ENCODE measurements at regions not wholly inside any gene's neighbourhood (a gene's known extent, or its start where the extent isn't known, plus 50 kb on each side); places are given as distances from the start of the nearest gene placed in this dataset.

DNA sequence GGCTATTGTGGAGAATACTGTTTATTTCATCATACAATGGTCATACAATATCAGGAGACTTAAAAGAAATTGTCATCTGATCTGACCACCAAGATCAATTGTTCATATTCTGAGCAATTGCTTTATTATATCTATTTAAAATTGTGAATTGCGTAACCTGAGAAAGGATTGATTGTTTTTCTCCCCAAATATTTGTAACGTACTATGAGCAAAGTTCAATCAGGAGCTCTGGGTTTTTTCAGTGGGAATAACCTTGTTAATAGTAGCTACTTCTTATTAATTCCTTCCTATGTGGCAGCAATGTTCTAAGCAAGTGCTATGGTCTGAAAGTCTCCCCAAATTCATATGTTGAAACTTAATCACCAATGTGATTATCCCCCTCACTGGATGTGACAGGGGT is 323.1 kb downstream of the ZPLD1 start:
- DNase-seq: no peak

DNA sequence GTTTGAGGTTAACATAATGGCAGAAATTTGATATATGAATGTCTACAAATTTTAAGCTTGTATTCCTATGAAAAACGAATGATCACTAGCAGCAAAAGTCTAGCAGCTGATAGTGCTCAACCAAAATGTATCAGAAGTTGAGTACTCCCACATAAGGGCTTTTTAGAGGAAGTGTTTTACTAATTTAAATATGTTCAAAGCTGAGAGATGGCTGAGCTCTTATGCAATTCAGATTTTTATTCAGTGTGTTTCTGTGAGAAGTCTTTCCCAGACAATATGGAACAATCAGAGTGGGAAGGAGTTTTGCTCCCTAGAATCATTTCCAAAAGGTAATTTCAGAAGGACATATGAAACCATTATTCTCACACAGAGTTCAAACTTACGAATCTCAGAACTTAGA is 327.0 kb downstream of the ZPLD1 start:
- no peak for DNase-seq

DNA sequence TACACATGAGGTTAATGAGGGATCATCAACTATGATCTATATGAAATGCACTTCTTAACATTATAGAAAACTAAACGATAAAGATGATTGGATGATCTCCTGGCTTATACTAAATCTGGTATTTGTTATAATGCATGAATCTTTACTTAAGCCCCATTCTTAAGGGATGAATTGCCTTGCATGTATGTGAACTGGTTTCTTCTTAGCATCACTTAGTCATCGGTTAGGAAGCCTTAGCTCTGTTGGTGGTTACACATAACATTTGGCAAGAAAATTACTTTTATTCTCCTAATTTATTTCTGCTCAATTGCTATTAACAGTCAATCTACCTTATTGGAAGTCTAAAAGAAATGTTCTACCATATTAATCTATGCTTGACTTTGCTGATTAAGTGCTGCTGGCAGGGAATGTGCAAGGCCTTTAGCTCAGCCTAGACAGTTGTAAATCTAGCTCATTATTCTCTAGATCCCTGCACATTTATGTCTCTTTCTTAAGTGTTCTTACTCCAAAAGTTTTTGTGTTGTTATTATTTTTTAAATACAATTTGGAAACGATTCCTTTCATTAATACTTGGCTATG is 356.0 kb downstream of the ZPLD1 start:
- DNase-seq: no peak

DNA sequence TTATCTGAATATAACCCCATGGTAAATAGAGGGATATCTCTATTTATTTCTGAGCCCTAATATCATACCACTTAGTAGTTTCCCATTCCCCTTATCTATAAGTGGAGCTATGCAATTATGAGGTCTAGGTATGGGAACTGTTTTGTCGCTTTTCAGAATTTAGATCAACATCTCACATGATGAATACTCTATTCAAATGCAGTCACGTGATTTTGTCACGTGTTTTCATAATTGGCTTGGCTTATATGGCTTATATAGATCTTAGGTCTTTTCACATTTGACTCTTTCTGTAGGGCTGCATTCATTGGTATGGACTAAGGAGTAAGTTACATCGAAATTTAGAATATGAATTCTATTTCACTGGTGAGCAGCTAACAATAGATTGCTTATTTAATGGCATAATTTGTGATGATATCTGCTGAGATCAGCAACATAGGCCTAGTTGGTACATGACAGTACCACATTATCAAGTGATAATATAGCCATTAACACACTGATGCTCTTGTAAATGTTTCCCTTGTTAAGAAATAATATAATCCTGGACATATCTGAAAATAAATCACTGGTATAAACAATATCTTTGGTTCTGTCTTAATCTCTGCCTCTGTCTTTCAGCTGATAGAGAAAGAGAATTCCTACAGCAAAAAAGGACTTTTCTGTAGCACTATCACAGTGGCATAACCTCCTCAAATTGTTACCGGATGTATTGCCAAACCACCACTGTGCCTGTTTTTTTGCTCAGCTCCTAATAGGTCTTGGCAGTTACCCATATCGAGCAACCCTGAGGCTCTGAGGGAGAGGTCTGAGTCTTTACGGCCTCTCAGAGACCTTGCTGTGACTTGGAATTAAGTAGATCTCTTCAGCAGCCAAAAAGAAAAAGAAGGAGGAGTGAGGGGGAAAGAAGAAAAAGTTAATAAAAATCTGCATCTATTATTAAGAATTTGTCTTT is 357.1 kb downstream of the ZPLD1 start:
- DNase-seq: no peak

DNA sequence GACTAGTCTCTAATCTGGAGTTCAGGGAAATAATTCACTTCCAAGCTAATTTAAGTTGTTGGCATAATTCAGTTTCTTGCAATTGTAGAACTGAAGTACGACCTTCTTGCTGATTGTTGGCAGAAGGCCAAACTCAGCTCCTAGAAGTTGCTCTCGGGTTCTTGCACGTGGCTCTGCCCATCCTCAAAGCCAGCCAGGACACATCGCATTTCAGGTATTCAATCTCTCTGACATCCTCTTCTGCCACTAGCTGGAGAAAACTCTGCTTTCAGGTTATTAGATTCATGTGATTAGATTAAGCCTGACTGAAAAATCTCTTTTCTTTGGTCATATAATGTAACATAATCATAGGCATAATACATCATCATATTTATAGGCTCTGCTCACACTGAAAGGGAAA is 362.0 kb downstream of the ZPLD1 start:
- no peak for DNase-seq

DNA sequence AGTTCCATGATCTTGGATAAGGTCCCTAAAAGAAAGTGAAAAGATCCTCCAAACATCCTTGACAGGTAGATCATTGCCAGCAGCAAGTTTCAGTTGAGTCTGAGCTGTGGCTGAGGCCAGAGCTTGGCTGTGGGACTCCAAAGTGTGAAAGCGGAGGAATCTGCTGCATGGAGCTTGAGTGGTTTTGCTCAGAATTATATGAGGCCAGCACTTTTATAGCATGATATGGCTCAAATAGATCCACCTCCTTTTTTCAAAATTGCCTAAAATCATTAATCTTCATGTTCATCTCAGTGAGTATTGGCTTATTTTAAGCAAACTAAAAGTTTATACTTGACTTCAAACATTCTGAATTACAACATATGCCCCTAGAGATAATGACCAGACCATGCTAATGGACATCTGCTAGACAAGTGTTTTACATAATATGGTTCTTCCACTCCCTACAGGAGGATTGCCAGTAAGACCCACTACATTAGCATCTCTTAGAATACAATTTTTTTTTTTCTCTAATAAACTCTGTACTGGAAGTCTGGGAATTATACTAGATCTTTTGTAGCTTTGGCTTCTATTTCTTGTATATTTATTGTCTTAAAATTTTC is 368.1 kb downstream of the ZPLD1 start:
- DNase-seq: no peak

DNA sequence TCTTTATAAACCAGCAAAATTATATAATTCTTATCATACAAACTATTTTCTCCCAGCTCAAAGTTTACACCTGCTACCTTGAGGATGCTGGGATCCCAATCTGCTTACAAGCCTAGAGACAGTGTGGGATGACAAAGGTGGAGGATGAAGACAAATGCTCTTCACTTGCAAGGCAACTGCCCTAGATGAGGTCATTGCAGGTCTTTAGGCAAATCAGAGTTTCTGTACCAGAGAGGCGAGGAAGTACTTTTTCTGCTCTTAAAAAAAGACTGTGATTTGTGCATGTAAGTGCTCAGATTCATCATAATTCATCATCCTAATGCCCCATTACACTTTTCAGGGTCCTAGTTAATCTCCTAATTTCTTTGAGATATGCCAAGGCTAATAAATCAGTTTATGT is 376.1 kb downstream of the ZPLD1 start:
- no peak for DNase-seq

DNA sequence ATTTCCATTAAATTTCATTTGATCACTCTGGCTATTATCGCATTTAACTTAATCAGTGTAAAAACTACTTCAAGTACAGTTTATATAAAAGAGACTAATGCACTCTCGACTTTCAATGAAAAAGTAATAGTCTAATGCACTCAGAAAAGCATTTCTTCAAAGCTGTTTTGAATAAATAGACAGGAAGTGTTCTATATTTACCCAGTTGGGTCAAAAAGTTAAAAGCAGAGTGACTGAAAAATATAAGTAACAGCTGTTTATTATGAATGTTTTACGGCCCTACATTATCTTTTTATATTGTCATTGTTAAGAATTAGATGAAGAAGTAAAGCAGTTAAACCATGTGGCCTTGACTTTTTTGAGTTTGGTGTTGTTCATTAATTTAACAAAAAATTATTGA is 391.8 kb downstream of the ZPLD1 start:
- no peak for DNase-seq

DNA sequence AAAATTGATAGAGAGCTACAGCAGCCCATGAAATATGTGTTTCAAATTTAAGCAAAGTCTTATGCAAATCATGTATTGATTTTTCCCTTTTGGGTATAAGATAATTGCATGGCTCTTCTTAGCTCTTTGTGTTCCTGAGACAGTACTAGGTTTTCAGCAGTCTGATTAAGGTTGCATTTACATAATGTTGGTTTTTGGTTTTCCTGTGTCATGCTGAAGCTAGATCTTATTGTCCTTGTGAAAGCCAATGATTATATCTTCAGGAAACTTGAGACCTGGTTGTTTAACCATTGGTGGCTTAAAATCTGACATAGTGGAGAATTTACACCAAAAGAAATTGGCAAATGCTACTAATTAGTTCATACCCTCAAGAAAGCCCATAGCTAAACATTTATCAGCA is 392.6 kb downstream of the ZPLD1 start:
- DNase-seq: no peak

DNA sequence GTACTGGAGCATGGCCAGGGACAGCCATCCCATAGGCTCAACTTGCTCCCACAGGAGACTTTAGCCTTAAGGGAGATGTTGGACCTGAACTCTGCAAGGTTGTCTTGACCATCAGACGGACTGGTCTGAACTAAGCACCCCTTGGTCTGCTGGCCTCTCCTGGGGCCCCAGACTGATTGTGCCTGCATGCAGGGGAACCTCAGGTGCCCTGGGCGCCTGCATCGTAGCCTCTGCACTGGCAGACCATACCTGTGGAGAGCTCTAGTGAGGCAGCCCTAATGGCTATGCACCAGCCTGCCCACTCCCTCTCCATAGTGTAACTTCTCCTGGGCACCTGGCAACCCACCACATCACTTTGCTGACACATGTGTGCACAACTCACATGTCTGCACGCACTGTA is 395.6 kb downstream of the ZPLD1 start:
- no peak for DNase-seq

DNA sequence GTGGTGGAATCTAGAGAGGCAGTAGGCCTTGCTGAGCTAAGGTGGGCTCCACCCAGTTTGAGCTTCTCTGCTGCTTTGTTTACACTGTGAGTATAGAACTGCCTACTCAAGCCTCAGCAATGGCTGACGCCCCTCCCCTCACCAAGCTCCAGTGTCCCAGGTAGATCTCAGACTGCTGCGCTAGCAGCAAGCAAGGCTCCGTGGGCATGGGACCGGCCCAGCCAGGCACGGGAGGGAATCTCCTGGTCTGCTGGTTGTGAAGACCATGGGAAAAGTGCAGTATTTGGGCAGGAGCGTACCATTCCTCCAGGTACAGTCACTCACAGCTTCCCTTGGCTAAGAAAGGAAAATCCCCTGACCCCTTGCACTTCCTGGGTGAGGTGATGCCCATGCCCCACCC is 407.1 kb downstream of the ZPLD1 start:
- DNase-seq: no peak

DNA sequence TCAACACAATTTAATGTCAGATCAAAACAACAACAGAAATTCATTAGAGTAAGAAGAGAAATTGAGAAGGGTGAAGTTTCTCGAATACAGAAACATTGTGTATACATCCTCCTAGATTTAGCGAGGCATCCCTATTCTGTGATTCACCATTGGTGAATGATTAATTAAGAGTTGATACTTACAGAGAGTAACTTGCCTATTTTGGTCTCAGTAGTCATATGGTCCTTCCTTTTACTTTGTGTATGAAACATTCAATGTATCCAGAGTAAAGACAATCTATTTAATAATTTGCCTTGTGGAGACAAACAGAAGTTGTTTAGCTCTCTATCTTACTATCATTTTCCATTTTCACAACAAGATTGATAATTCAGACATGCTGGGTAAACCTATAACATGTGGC is 432.0 kb downstream of the ZPLD1 start:
- DNase-seq: no peak

DNA sequence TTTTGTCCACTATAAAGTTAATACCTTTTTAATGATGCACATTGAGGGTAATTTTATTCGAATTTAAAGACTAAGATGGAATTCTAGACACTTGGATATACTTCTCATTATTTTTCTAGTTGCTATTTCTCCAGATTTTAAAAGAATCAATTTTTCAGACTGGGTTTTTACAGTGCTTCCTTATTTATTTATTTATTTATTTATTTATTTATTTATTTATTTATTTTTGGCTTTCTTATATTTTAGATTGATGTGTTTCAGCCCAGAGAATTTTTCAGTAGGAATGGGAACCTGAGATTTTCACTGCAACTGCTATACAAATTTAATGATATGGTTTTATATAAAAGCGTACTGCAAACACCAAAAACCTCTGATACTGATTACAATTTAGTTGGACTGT is 448.7 kb downstream of the ZPLD1 start:
- DNase-seq: no peak

DNA sequence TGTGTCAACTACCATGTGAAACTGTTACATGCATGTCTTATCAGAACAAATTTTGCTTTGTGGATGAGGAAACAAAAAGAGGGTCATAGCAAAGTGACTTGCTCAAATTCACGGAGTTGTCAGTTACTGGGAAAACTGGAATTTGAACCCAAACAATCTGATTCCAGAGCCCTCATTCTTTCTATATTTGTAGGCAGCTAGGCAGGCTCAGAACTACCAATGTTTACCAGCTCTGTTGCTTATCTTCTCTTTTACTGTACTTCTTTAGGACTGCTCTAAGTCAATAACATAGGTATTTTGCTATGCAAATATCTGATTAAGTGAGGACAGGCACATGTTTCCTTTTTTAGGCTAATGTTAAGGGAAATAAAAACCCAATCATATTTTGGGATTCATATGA is 450.5 kb downstream of the ZPLD1 start:
- DNase-seq: no peak

DNA sequence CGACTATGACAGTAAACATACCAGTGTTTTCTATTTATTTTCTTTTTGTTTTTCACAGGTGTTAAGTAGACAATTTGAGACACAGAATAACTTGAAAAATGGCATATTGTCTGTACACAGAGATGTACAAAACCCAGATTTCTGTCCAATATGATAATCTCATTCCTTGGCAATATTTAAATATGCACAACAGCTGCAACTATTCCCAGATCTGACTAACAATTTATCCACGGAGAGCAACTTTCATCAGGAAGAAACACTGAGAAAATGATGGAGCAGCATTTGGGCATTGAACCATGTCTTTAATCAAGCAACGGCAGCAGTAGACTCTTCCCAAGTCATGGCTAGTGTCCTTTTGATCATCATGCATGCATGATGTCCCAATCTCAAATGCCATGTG is 452.6 kb downstream of the ZPLD1 start:
- no peak for DNase-seq

DNA sequence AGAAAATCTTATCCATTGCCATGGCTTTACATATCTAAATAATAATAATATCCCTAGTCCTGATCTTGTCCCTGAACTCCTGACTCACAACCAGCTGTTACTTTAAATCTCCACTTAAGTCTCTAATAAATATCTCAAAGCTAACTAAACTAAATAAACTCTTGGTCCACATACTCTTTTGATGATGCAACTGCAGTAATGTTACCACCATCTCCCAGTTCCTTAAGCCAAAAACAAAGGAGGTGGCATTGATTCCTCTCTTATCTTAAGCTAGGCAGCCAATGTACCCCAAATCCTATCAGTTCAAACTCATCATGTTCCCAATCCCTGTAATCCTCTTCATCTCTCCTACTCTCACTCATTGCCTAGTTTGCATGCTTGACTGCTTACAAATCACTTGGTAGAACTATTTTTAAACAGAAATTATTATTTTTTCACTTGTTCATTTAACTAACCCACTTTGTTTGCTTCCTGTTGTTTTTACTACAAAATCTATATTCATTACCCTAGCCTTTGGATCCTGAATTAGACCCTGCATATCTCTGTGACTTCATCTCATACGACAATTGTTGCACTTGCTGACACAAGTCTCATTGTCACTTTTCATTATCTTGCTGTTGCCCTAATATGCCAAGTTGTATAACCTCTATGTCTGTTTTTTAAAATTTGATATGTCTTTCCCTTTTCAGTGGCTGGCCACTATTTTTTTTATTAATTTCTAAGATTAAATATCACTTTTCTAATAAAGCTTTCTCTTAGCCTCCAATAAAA is 462.2 kb downstream of the ZPLD1 start:
- DNase-seq: no peak

DNA sequence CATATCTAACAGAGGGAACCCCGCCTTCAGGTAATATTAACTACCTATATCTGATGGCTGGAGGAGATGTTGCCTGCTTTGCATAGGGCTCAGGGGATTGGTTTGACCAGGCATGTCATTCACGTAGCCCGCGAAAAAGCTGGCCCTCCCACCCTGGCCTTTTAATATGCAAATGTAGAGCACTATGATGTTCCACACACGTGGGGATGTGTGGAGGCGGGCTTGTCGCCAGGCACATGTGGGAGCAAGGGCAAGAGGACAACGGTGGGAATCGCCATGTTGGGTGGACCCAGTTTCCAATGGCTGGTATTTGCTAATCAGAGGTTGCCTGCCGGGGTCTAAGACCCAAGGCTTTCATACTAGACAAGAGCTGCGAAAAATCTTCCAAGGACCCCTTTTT is 469.8 kb downstream of the ZPLD1 start:
- no peak for DNase-seq

DNA sequence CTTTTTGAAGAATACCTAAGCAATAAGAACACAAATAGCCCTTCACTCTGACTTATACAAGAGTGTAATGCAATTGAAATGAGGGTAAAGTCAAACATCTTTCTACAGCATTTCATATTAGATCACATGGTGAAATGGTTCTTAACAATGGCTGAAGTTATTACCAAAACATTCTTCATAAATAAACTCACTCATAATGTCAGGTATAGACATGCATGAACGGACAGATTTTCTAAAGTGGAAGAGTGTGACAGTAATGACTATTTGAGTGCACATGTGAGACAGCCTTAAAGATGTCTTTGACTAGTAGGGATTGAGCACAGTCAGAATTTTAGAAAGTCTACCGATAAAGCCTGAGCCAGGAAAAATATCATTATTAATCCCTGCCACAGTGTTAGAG is 471.0 kb downstream of the ZPLD1 start:
- no peak for DNase-seq

DNA sequence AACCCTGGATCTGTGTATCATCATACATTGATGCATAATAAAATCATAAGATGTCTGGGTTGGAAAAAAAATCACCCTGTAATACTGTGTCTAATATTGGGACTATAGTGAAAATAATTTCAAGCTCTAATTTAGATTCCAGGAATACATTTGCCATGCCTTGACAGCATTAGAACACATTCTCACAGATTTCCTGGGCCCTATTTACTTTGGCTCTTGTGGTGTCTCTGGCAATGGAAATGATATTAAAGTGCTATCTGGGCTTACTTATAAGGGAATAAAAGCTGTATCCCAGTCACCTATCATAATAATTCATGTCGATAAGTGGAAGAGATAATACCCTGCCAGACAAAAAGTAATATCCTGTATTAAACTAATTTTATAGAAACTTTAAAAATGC is 472.0 kb downstream of the ZPLD1 start:
- DNase-seq: no peak

DNA sequence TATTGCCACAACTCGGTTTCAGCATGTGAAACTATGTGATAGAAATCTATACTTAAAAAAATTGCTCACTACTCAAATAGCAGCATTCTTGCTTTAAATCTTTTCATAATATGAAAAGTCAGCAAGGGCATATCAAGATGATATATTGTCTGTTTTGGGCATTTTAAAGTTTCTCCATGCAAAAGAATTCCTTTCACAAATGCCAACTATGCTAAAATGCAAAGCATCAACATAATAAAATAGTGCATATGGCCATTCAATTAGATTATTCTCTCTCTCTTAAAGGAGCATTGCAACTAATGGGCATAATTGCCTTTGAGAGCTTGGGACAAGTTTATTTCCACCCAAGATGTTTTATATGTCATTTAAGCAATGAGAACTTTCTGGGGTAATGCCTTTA is 475.1 kb downstream of the ZPLD1 start:
- no peak for DNase-seq

DNA sequence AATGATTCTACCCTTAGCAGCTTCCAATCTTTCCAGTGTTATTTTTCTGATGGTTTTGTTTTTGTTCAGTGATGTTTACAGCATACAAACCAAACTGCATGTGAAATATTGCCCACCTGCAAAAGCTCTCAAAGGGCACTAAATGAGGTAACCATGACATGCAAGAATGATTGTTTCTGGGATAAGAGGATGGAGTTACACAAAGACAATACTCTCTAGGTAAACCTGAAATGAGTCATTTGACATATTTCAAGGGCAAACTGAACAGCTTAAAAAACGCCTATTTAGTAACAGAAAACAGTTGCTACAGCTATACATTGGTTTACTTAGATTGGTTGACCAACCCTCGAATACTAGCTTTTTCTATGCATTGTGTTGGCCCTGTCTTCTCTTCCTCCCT is 481.7 kb downstream of the ZPLD1 start:
- DNase-seq: no peak

DNA sequence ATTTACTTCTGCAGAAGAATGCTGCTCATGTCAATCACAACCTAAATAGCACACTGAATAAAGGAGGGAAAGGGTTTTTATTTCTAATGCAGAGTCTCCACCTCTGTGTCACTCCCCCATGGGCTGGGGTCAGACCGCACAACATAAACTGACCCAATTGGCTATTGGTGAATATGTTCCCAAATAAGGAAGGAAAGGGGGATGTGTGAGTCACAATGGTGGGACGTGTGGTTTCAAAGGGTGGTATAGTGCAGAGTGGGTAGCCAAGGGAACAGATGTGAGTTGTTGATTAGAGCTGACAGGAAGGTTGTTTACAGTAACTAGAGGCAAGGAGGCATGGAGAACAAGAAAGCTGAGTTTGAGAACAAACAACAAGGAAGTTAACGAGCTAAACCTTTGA is 491.8 kb downstream of the ZPLD1 start:
- DNase-seq: no peak

DNA sequence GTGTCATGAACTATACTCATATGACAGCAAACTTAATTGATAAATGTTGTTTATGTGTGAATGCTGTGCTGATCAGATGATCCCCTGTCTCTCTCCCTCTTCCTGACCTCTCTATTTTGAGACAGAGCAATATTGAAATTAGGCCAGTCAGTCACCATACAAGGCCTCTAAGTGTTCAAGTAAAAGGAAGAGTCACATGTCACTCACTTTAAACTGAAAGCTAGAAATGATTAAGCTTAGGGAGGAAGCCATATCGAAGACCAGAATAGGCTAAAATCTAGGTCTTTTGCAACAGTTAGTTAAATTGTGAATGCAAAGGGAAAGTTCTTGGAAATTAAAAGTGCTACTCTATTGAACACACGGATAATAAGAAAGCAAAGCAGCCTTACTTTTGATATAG is 498.6 kb downstream of the ZPLD1 start:
- no peak for DNase-seq

Measured in GOT3 (cell line).